A673 (cell line): ENCODE measurements at regions not wholly inside any gene's neighbourhood (a gene's known extent, or its start where the extent isn't known, plus 50 kb on each side); places are given as distances from the start of the nearest gene placed in this dataset.

Experiments used
- BruUV-seq: library from RNA; stranded (reverse); fragments of 400-500 nt; replicated peaks from 2 replicates; lab custom pipeline; 2021; lab: Mats Ljungman, UMichigan
- CTCF ChIA-PET: fragments of 300-600 bp; sonication (Branson Sonifier 250); formaldehyde crosslinking; loops from one replicate; lab custom pipeline; 2022; ENCODE audit warnings: antibody characterized with exemption; lab: Charles Lee
- POLR2A ChIA-PET: fragments of 300-600 bp; sonication (Branson Sonifier 250); formaldehyde crosslinking; loops from one replicate; lab custom pipeline; 2022; ENCODE audit warnings: antibody characterized with exemption; ENCODE audit not compliant: low non-redundant PET; lab: Charles Lee
- DNase-seq: peaks from one replicate; pipeline ENCODE4 v3.0.0-alpha.2; 2015; ENCODE audit warnings: low spot score
- H3K27ac ChIP-seq: fragments of 200-600 bp; sonication (generic); 2 replicates; pipeline ENCODE4 v1.5.1; 2016; ENCODE audit warnings: mixed run types, low read depth, mild to moderate bottlenecking, mixed read lengths, antibody characterized with exemption, low read length; ENCODE audit not compliant: poor library complexity, severe bottlenecking
- H3K27me3 ChIP-seq: fragments of 200-600 bp; sonication (generic); replicated peaks from 2 replicates; pipeline ENCODE4 v1.6.1; 2017; ENCODE audit warnings: mixed run types, low read depth, mild to moderate bottlenecking, mixed read lengths, antibody characterized with exemption, low read length; ENCODE audit not compliant: insufficient read depth, poor library complexity
- H3K36me3 ChIP-seq: fragments of 200-600 bp; sonication (generic); 2 replicates; pipeline ENCODE4 v1.6.1; 2016; ENCODE audit warnings: mixed run types, mild to moderate bottlenecking, mixed read lengths, antibody characterized with exemption, low read length; ENCODE audit not compliant: insufficient read depth, poor library complexity, severe bottlenecking
- H3K4me1 ChIP-seq: fragments of 200-600 bp; sonication (generic); 2 replicates; pipeline ENCODE4 v1.6.1; 2017; ENCODE audit warnings: mixed run types, mild to moderate bottlenecking, mixed read lengths, antibody characterized with exemption, low read length; ENCODE audit not compliant: insufficient read depth, poor library complexity, severe bottlenecking
- H3K4me3 ChIP-seq: fragments of 200-600 bp; sonication (generic); 2 replicates; pipeline ENCODE4 v1.5.1; 2016; ENCODE audit warnings: low read depth, mixed run types, mild to moderate bottlenecking, mixed read lengths, low read length; ENCODE audit not compliant: poor library complexity, severe bottlenecking
- H3K9me3 ChIP-seq: fragments of 200-600 bp; sonication (generic); 2 replicates; pipeline ENCODE4 v1.6.1; 2016; ENCODE audit warnings: mixed run types, low read depth, mild to moderate bottlenecking, mixed read lengths, antibody characterized with exemption, low read length; ENCODE audit not compliant: poor library complexity, severe bottlenecking
- CTCF ChIP-seq: fragments of 300-800, 200-600 bp; sonication (generic); conservative IDR thresholded peaks from 2 replicates; pipeline ENCODE4 v1.5.1; 2017; ENCODE audit warnings: low read depth, mild to moderate bottlenecking, antibody characterized with exemption, low read length, moderate library complexity, mixed read lengths
- EZH2 ChIP-seq: fragments of 200-600 bp; sonication (generic); IDR thresholded peaks from 2 replicates; pipeline ENCODE4 v1.6.1; 2017; ENCODE audit warnings: borderline replicate concordance, low read depth, mild to moderate bottlenecking, mixed read lengths, antibody characterized with exemption, low read length; ENCODE audit not compliant: poor library complexity, severe bottlenecking
- intact Hi-C: fragments of 100-400 bp; cut with micrococcal nuclease; formaldehyde crosslinking; loops from one replicate; pipeline ENCODE4 v1.10.0; 2022; ENCODE audit not compliant: unreplicated experiment

DNA sequence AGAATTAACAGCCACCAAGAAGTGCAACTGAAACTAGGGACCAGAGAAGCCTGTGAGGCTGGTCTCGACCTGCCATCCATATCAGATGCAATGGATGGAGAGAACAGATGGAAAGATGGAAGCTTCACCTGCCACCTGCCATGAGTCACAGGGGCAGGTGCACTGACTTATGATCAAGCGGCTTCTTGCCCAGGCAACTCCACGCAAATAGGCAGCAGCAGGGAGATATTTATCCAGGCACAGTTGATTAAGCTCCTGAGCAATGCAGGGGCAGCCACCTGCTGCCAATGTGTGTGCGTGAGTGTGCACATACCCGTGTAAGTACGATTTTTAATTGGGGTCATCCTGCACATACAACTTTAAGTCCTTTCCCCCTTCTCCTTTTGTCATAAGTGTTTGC lies 174.2 kb downstream of the PTPRU start:
- Histone ChIP-seq H3K9me3 (no peaks in the 10 kb centered on the region), H3K4me3 (no peak overlapping the region), H3K36me3 (no peaks in the 10 kb centered on the region), H3K4me1 (no peaks in the 10 kb centered on the region), H3K27ac (no peak overlapping the region), H3K27me3 (peaks cover 5% of the 10 kb centered on the region)
- ChIA-PET CTCF (no interaction called here), POLR2A (no interaction called here)
- no peak for TF ChIP-seq CTCF
- TF ChIP-seq EZH2: no peak
- intact Hi-C loops: no loop called here
- no TSS peak for BruUV-seq
- DNase-seq: no peak

- TF ChIP-seq EZH2 (no peak), CTCF (no peak)
- H3K27me3 ChIP-seq: peaks cover 5% of the 10 kb centered on the region
- intact Hi-C loops: no loop called here
- no peaks in the 10 kb centered on the region for H3K36me3 ChIP-seq
- H3K4me1 ChIP-seq: no peaks in the 10 kb centered on the region
- no peak for DNase-seq
- no TSS peak for BruUV-seq
- ChIA-PET CTCF (no interaction called here), POLR2A (no interaction called here)
- H3K4me3 ChIP-seq: no peak overlapping the region
- H3K27ac ChIP-seq: no peak overlapping the region
- no peaks in the 10 kb centered on the region for H3K9me3 ChIP-seq
Observed at GRCh38 chr1:29409616-29410015, 173.3 kb downstream of the PTPRU start.

- ChIA-PET POLR2A (no interaction called here), CTCF (no interaction called here)
- TF ChIP-seq CTCF (no peak), EZH2 (no peak)
- no peaks in the 10 kb centered on the region for H3K36me3 ChIP-seq
- H3K27me3 ChIP-seq: peaks cover 5% of the 10 kb centered on the region
- no peaks in the 10 kb centered on the region for H3K4me1 ChIP-seq
- no peak overlapping the region for H3K27ac ChIP-seq
- no TSS peak for BruUV-seq
- H3K4me3 ChIP-seq: no peak overlapping the region
- H3K9me3 ChIP-seq: no peaks in the 10 kb centered on the region
- intact Hi-C loops: no loop called here
- no peak for DNase-seq
Observed at GRCh38 chr1:29408831-29409605, 172.7 kb downstream of the PTPRU start.
